GM19023 (cell line): ENCODE measurements at regions not wholly inside any gene's neighbourhood (a gene's known extent, or its start where the extent isn't known, plus 50 kb on each side); places are given as distances from the start of the nearest gene placed in this dataset.

Source experiments
- ATAC-seq: cut with Tn5 transposase; IDR thresholded peaks from one replicate; pipeline ENCODE4 v1.9.1; 2021; ENCODE audit warnings: mild to moderate bottlenecking, moderate library complexity; ENCODE audit not compliant: unreplicated experiment

- ATAC-seq: no peak
Observed at GRCh38 chr2:126367361-126367760, 288.6 kb upstream of the GYPC start.

- ATAC-seq: no peak
Observed at GRCh38 chr2:126368758-126369157, 287.2 kb upstream of the GYPC start.

GRCh38 chr2:126370201-126370600 is 285.8 kb upstream of the GYPC start:
- no peak for ATAC-seq

- ATAC-seq: no peak
Observed at GRCh38 chr2:126372406-126372805, 283.6 kb upstream of the GYPC start.

- ATAC-seq: no peak
Observed at GRCh38 chr2:126378176-126378575, 277.8 kb upstream of the GYPC start.

- no peak for ATAC-seq
Observed at GRCh38 chr2:126381091-126381490, 274.9 kb upstream of the GYPC start.

GRCh38 chr2:126382998-126383397 is 273.0 kb upstream of the GYPC start:
- no peak for ATAC-seq

GRCh38 chr2:126383800-126384199 is 272.2 kb upstream of the GYPC start:
- no peak for ATAC-seq

- no peak for ATAC-seq
Observed at GRCh38 chr2:126385441-126385840, 270.5 kb upstream of the GYPC start.

- ATAC-seq: no peak
Observed at GRCh38 chr2:126385983-126386382, 270.0 kb upstream of the GYPC start.

GRCh38 chr2:126389446-126389845 is 266.5 kb upstream of the GYPC start:
- no peak for ATAC-seq

GRCh38 chr2:126392889-126393288 is 263.1 kb upstream of the GYPC start:
- ATAC-seq: no peak

- ATAC-seq: no peak
Observed at GRCh38 chr2:126399001-126399400, 257.0 kb upstream of the GYPC start.

GRCh38 chr2:126403039-126403628 is 252.8 kb upstream of the GYPC start:
- no peak for ATAC-seq

- no peak for ATAC-seq
Observed at GRCh38 chr2:126406267-126406666, 249.7 kb upstream of the GYPC start.

- no peak for ATAC-seq
Observed at GRCh38 chr2:126408671-126409070, 247.3 kb upstream of the GYPC start.

- no peak for ATAC-seq
Observed at GRCh38 chr2:126409850-126410249, 246.1 kb upstream of the GYPC start.

GRCh38 chr2:126413079-126413478 is 242.9 kb upstream of the GYPC start:
- ATAC-seq: no peak

- ATAC-seq: no peak
Observed at GRCh38 chr2:126419403-126419802, 236.6 kb upstream of the GYPC start.

GRCh38 chr2:126425943-126426342 is 230.0 kb upstream of the GYPC start:
- no peak for ATAC-seq

GRCh38 chr2:126429103-126429502 is 226.9 kb upstream of the GYPC start:
- no peak for ATAC-seq

GRCh38 chr2:126431136-126431535 is 224.8 kb upstream of the GYPC start:
- no peak for ATAC-seq

- no peak for ATAC-seq
Observed at GRCh38 chr2:126436411-126436810, 219.5 kb upstream of the GYPC start.
